GM23248 (cell line): ENCODE measurements at regions not wholly inside any gene's neighbourhood (a gene's known extent, or its start where the extent isn't known, plus 50 kb on each side); places are given as distances from the start of the nearest gene placed in this dataset.

Source experiments
- DNase-seq: peaks from one replicate; pipeline ENCODE4 v3.0.0-alpha.2; 2015
- H2AFZ ChIP-seq: fragments of 200-600 bp; sonication (generic); 2 replicates; pipeline ENCODE4 v1.6.1; 2016; ENCODE audit warnings: antibody characterized with exemption
- H3F3A ChIP-seq: fragments of 200-600 bp; sonication (generic); 2 replicates; pipeline ENCODE4 v1.6.1; 2016; ENCODE audit warnings: mild to moderate bottlenecking, antibody characterized with exemption, mixed run types; ENCODE audit not compliant: insufficient read depth
- H3K27ac ChIP-seq: fragments of 200-600 bp; sonication (generic); 2 replicates; pipeline ENCODE4 v1.5.1; 2016; ENCODE audit warnings: mild to moderate bottlenecking
- H3K27me3 ChIP-seq: fragments of 200-600 bp; sonication (generic); replicated peaks from 2 replicates; pipeline ENCODE4 v1.6.1; 2016; ENCODE audit warnings: mild to moderate bottlenecking; ENCODE audit not compliant: insufficient read depth
- H3K36me3 ChIP-seq: fragments of 200-600 bp; sonication (generic); 2 replicates; pipeline ENCODE4 v1.6.1; 2016; ENCODE audit warnings: low read depth, mild to moderate bottlenecking
- H3K4me1 ChIP-seq: fragments of 200-600 bp; sonication (generic); 2 replicates; pipeline ENCODE4 v1.6.1; 2016; ENCODE audit warnings: mild to moderate bottlenecking; ENCODE audit not compliant: insufficient read depth
- H3K4me2 ChIP-seq: fragments of 200-600 bp; sonication (generic); one replicate; pipeline ENCODE4 v1.6.1; 2016; ENCODE audit warnings: mild to moderate bottlenecking; ENCODE audit not compliant: unreplicated experiment
- H3K4me3 ChIP-seq: fragments of 200-600 bp; sonication (generic); 2 replicates; pipeline ENCODE4 v1.5.1; 2016; ENCODE audit warnings: mild to moderate bottlenecking
- H3K79me2 ChIP-seq: fragments of 200-600 bp; sonication (generic); 2 replicates; pipeline ENCODE4 v1.6.1; 2016; ENCODE audit warnings: mild to moderate bottlenecking; ENCODE audit not compliant: insufficient read depth
- H3K9ac ChIP-seq: fragments of 200-600 bp; sonication (generic); 2 replicates; pipeline ENCODE4 v1.6.1; 2016; ENCODE audit warnings: mild to moderate bottlenecking
- H3K9me2 ChIP-seq: fragments of 200-600 bp; sonication (generic); 2 replicates; pipeline ENCODE4 v1.6.1; 2016; ENCODE audit warnings: mixed run types, mild to moderate bottlenecking, moderate library complexity; ENCODE audit not compliant: insufficient read depth
- H3K9me3 ChIP-seq: fragments of 200-600 bp; sonication (generic); one replicate; pipeline ENCODE4 v1.6.1; 2017; ENCODE audit warnings: low read depth
- H4K20me1 ChIP-seq: fragments of 200-600 bp; sonication (generic); 2 replicates; pipeline ENCODE4 v1.6.0; 2016; ENCODE audit not compliant: insufficient read depth
- EZH2 ChIP-seq: fragments of 200-600 bp; sonication (generic); IDR thresholded peaks from 2 replicates; pipeline ENCODE4 v1.6.1; 2018; ENCODE audit warnings: antibody characterized with exemption, mild to moderate bottlenecking; ENCODE audit not compliant: insufficient read depth, poor library complexity, severe bottlenecking
- EZH2phosphoT487 ChIP-seq: fragments of 200-600 bp; sonication (generic); IDR thresholded peaks from 2 replicates; pipeline ENCODE4 v1.6.1; 2018; ENCODE audit warnings: antibody characterized with exemption, moderate library complexity, mild to moderate bottlenecking, low read depth; ENCODE audit not compliant: insufficient read depth
- WGBS, 2 experiments: methylation state at CpG; one replicate each; pipeline ENCODE4 v1.1.6; 2015 to 2017; ENCODE audit warnings: low lambda C conversion rate in 2 of 2, low coverage in 1 of 2; ENCODE audit errors: missing lambda C conversion rate in 2 of 2; 5-methylcytosine and 5-hydroxymethylcytosine counted together
- in situ Hi-C: fragments of 300-500 bp; cut with MboI; formaldehyde crosslinking; loops from 2 replicates; pipeline ENCODE4 v1.15.0; 2020

- no peaks in the 10 kb centered on the region for H3K9me3 ChIP-seq
- H3K4me3 ChIP-seq, result no peak overlapping the region
- 31 to 34% methylated on average over 4 of the region's 4 CpGs for WGBS, 2 experiments
Observed at GRCh38 chr4:56185901-56186300, 201.4 kb downstream of the AASDH start.

GRCh38 chr4:56184214-56184613 lies 203.1 kb downstream of the AASDH start:
- 41 to 42% methylated on average over 6 of the region's 6 CpGs for WGBS, 2 experiments
- no peaks in the 10 kb centered on the region for H3K9me3 ChIP-seq
- no peak overlapping the region for H3K27ac ChIP-seq
- no peaks in the 10 kb centered on the region for H3K9me2 ChIP-seq
- H2AFZ ChIP-seq, result no peak overlapping the region
- H3K27me3 ChIP-seq, result 0 out of 2 replicates have a peak, but pooled peaks cover 10% of the 10 kb centered on the region
- H3K36me3 ChIP-seq, result no peaks in the 10 kb centered on the region
- TF ChIP-seq EZH2phosphoT487, result no peak
- TF ChIP-seq EZH2, result no peak
- no peak for DNase-seq
- no peak overlapping the region for H3K4me2 ChIP-seq
- no peaks in the 10 kb centered on the region for H3K79me2 ChIP-seq
- no peaks in the 10 kb centered on the region for H3K4me1 ChIP-seq
- H3K9ac ChIP-seq, result no peak overlapping the region
- H3F3A ChIP-seq, result no peaks in the 10 kb centered on the region
- no peak overlapping the region for H3K4me3 ChIP-seq
- in situ Hi-C loops, result no loop called here
- H4K20me1 ChIP-seq, result no peaks in the 10 kb centered on the region

More at GRCh38 chr4:56185901-56186300, 201.4 kb downstream of the AASDH start:
- DNase-seq, result no peak
- H3F3A ChIP-seq, result no peaks in the 10 kb centered on the region
- no peak overlapping the region for H3K9ac ChIP-seq
- in situ Hi-C loops, result no loop called here
- no peak overlapping the region for H3K27ac ChIP-seq
- no peaks in the 10 kb centered on the region for H3K4me1 ChIP-seq
- no peak overlapping the region for H2AFZ ChIP-seq
- TF ChIP-seq EZH2 (no peak), EZH2phosphoT487 (no peak)
- no peaks in the 10 kb centered on the region for H3K79me2 ChIP-seq
- no peaks in the 10 kb centered on the region for H3K9me2 ChIP-seq
- H3K4me2 ChIP-seq, result no peak overlapping the region
- H4K20me1 ChIP-seq, result no peaks in the 10 kb centered on the region
- no peaks in the 10 kb centered on the region for H3K36me3 ChIP-seq
- 0 out of 2 replicates have a peak, but pooled peaks cover 10% of the 10 kb centered on the region for H3K27me3 ChIP-seq

GRCh38 chr4:56183344-56183959 lies 203.8 kb downstream of the AASDH start:
- no peaks in the 10 kb centered on the region for H4K20me1 ChIP-seq
- H3K27ac ChIP-seq, result no peak overlapping the region
- no peak overlapping the region for H3K9ac ChIP-seq
- no peak for DNase-seq
- H3F3A ChIP-seq, result no peaks in the 10 kb centered on the region
- no peaks in the 10 kb centered on the region for H3K79me2 ChIP-seq
- H3K4me2 ChIP-seq, result no peak overlapping the region
- H2AFZ ChIP-seq, result no peak overlapping the region
- TF ChIP-seq EZH2, result no peak
- no peaks in the 10 kb centered on the region for H3K9me2 ChIP-seq
- H3K27me3 ChIP-seq, result 0 out of 2 replicates have a peak, but pooled peaks cover 10% of the 10 kb centered on the region
- WGBS, 2 experiments, result 48 to 50% methylated on average over 11 of the region's 11 CpGs
- no peaks in the 10 kb centered on the region for H3K9me3 ChIP-seq
- no peaks in the 10 kb centered on the region for H3K36me3 ChIP-seq
- in situ Hi-C loops, result no loop called here
- no peaks in the 10 kb centered on the region for H3K4me1 ChIP-seq
- no peak overlapping the region for H3K4me3 ChIP-seq

GRCh38 chr4:56182356-56182755 lies 204.9 kb downstream of the AASDH start:
- Histone ChIP-seq H3F3A (no peaks in the 10 kb centered on the region), H3K4me2 (no peak overlapping the region), H3K9me2 (no peaks in the 10 kb centered on the region), H2AFZ (no peak overlapping the region), H3K9me3 (no peaks in the 10 kb centered on the region), H3K4me1 (no peaks in the 10 kb centered on the region), H3K27ac (no peak overlapping the region), H3K27me3 (peaks cover 19% of the 10 kb centered on the region; the same call in 1 of the 2 replicates), H3K9ac (no peak overlapping the region), H4K20me1 (no peaks in the 10 kb centered on the region), H3K36me3 (no peaks in the 10 kb centered on the region), H3K79me2 (no peaks in the 10 kb centered on the region), H3K4me3 (no peak overlapping the region)
- WGBS, 2 experiments, result 20 to 24% methylated on average over 6 of the region's 6 CpGs
- in situ Hi-C loops, result no loop called here
- DNase-seq, result no peak
- TF ChIP-seq EZH2phosphoT487 (no peak), EZH2 (no peak)
